GM18502 (cell line): ENCODE measurements at regions not wholly inside any gene's neighbourhood (a gene's known extent, or its start where the extent isn't known, plus 50 kb on each side); places are given as distances from the start of the nearest gene placed in this dataset.
"Not testable (repeated sequence)": the region's sequence is repeated elsewhere in the genome, so short reads cannot be mapped to it uniquely, and the experiment has no call there.

Source experiments
- ATAC-seq: cut with Tn5 transposase; IDR thresholded peaks from one replicate; pipeline ENCODE4 v1.9.1; 2021; ENCODE audit warnings: mild to moderate bottlenecking; ENCODE audit not compliant: unreplicated experiment, poor library complexity

GRCh38 chr1:213521206-213521605, 466.6 kb upstream of the PROX1 start:
- no peak for ATAC-seq

GRCh38 chr1:213523781-213524398, 463.9 kb upstream of the PROX1 start:
- ATAC-seq, result no peak

GRCh38 chr1:213526306-213526705, 461.5 kb upstream of the PROX1 start:
- ATAC-seq, result no peak

- ATAC-seq, result no peak
These were observed 457.0 kb upstream of the PROX1 start for GRCh38 chr1:213530611-213531320.

- no peak for ATAC-seq
These were observed 456.1 kb upstream of the PROX1 start for GRCh38 chr1:213531369-213532310.

- ATAC-seq, result no peak
These were observed 454.6 kb upstream of the PROX1 start for GRCh38 chr1:213533125-213533524.

- no peak for ATAC-seq
These were observed 452.1 kb upstream of the PROX1 start for GRCh38 chr1:213535679-213536078.

- no peak for ATAC-seq
These were observed 449.5 kb upstream of the PROX1 start for GRCh38 chr1:213538251-213538650.

- no peak for ATAC-seq
These were observed 448.3 kb upstream of the PROX1 start for GRCh38 chr1:213539464-213539863.

GRCh38 chr1:213541641-213542040, 446.1 kb upstream of the PROX1 start:
- ATAC-seq, result no peak

GRCh38 chr1:213545181-213545580, 442.6 kb upstream of the PROX1 start:
- ATAC-seq, result not testable (repeated sequence)

- no peak for ATAC-seq
These were observed 437.8 kb upstream of the PROX1 start for GRCh38 chr1:213549982-213550381.

- ATAC-seq, result no peak
These were observed 437.0 kb upstream of the PROX1 start for GRCh38 chr1:213550804-213551203.

GRCh38 chr1:213552045-213552444, 435.7 kb upstream of the PROX1 start:
- ATAC-seq, result no peak

GRCh38 chr1:213560226-213560625, 427.5 kb upstream of the PROX1 start:
- ATAC-seq, result no peak

GRCh38 chr1:213561870-213562269, 425.9 kb upstream of the PROX1 start:
- ATAC-seq, result no peak

- no peak for ATAC-seq
These were observed 423.5 kb upstream of the PROX1 start for GRCh38 chr1:213564215-213564659.

- no peak for ATAC-seq
These were observed 418.6 kb upstream of the PROX1 start for GRCh38 chr1:213568929-213569815.

GRCh38 chr1:213569816-213570150, 418.0 kb upstream of the PROX1 start:
- no peak for ATAC-seq

GRCh38 chr1:213570487-213570886, 417.3 kb upstream of the PROX1 start:
- no peak for ATAC-seq
